ENCODE measurements at regions not wholly inside any gene's neighbourhood (a gene's known extent, or its start where the extent isn't known, plus 50 kb on each side); places are given as distances from the start of the nearest gene placed in this dataset.

DNA sequence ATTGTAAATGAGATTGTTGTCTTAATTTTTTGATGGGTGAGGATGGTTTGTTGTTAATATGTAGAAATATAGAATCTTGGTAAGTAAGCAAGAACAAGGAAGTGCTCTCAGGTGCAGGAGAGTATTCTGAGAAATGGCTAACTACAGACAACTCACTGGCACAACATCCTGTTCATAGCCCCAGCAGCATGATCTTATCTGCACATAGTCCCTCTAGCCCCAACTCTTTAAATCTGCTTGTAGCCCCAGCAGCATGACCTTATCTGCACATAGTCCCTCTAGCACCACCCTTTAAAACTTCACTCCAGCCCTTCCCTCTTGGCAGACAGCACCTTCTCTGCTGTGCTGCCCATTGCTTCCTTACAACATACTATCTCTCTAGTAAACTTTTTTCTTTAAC, 1957.1 kb upstream of the ADGRL3 start:
- H3K9me3 ChIP-seq (ENCODE audit: insufficient read depth, low read depth, low read length) = peaks cover 5% of the 10 kb centered on the region; the same call in 1 of the 2 replicates
- no peak overlapping the region for H3K27ac ChIP-seq (ENCODE audit: low read depth, low read length)
- no peak overlapping the region for H3K9ac ChIP-seq (ENCODE audit: low read depth, low read length)
- no peak overlapping the region for H3K4me3 ChIP-seq (ENCODE audit: low read length)
- H3K36me3 ChIP-seq (ENCODE audit: insufficient read depth, low read length) = no peaks in the 10 kb centered on the region
- no peaks in the 10 kb centered on the region for H3K27me3 ChIP-seq (ENCODE audit: insufficient read depth, low read length)
- peaks cover 10% of the 10 kb centered on the region for H3K4me1 ChIP-seq (ENCODE audit: insufficient read depth, low read length)

- no peak overlapping the region for H3K4me3 ChIP-seq (ENCODE audit: low read length)
- no CpG with 5 or more reads among the region's 1 CpG for WGBS
Observed at GRCh38 chr4:59247032-59247431, 1953.1 kb upstream of the ADGRL3 start.

DNA sequence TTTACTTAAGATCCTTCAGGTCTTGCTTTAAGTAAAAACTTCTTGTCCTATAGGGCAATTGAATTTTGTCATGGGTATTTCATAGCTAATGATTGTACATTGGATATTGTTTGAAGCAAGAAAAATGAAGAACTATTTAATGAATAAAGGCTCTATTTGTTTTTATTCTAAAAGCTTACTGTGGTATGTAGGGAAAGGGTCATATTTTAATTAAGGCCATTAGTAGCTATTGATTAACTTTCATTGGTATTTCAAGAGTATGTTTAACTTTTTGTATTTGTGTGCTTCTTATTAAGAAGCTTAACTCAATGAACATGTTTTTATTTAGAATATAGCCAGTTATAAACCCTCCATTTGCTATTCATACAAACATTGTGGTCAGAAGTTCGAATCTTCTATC, 1951.8 kb upstream of the ADGRL3 start:
- H3K4me3 ChIP-seq (ENCODE audit: low read length) = no peak overlapping the region
- WGBS = no CpG with 5 or more reads among the region's 1 CpG
- H3K4me1 ChIP-seq (ENCODE audit: insufficient read depth, low read length) = no peaks in the 10 kb centered on the region
- no peaks in the 10 kb centered on the region for H3K36me3 ChIP-seq (ENCODE audit: insufficient read depth, low read length)
- no peaks in the 10 kb centered on the region for H3K9me3 ChIP-seq (ENCODE audit: insufficient read depth, low read depth, low read length)
- no peaks in the 10 kb centered on the region for H3K27me3 ChIP-seq (ENCODE audit: insufficient read depth, low read length)
- H3K9ac ChIP-seq (ENCODE audit: low read depth, low read length) = no peak overlapping the region
- no peak overlapping the region for H3K27ac ChIP-seq (ENCODE audit: low read depth, low read length)

More at GRCh38 chr4:59247032-59247431, 1953.1 kb upstream of the ADGRL3 start:
- H3K36me3 ChIP-seq (ENCODE audit: insufficient read depth, low read length) = no peaks in the 10 kb centered on the region
- no peaks in the 10 kb centered on the region for H3K4me1 ChIP-seq (ENCODE audit: insufficient read depth, low read length)
- no peaks in the 10 kb centered on the region for H3K27me3 ChIP-seq (ENCODE audit: insufficient read depth, low read length)
- H3K27ac ChIP-seq (ENCODE audit: low read depth, low read length) = no peak overlapping the region
- peaks cover 5% of the 10 kb centered on the region; the same call in 1 of the 2 replicates for H3K9me3 ChIP-seq (ENCODE audit: insufficient read depth, low read depth, low read length)
- no peak overlapping the region for H3K9ac ChIP-seq (ENCODE audit: low read depth, low read length)

DNA sequence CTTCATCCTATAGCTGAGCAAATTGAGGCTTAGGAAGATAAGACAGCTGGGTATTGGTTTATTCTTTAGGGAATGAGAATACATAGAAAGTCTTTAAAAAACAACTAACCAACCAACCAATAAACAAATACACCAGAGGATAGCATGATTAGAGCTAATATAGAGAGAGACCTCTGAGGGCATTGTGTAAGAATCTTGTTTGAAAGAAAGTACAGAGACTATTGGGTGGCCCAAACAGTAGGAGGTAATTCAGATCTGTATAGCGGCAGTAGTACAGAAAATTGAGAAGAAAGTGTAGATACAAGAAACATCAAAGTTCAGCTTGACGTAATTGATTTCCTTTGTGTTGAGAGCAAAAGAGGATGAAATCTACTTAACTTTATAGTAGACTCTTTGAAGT, 1951.0 kb upstream of the ADGRL3 start:
- no peak overlapping the region for H3K27ac ChIP-seq (ENCODE audit: low read depth, low read length)
- no peak overlapping the region for H3K9ac ChIP-seq (ENCODE audit: low read depth, low read length)
- WGBS = 44% methylated on average over 2 of the region's 2 CpGs
- H3K4me1 ChIP-seq (ENCODE audit: insufficient read depth, low read length) = no peaks in the 10 kb centered on the region
- H3K36me3 ChIP-seq (ENCODE audit: insufficient read depth, low read length) = no peaks in the 10 kb centered on the region
- no peaks in the 10 kb centered on the region for H3K27me3 ChIP-seq (ENCODE audit: insufficient read depth, low read length)
- H3K4me3 ChIP-seq (ENCODE audit: low read length) = no peak overlapping the region
- H3K9me3 ChIP-seq (ENCODE audit: insufficient read depth, low read depth, low read length) = no peaks in the 10 kb centered on the region

- Histone ChIP-seq H3K36me3 (ENCODE audit: insufficient read depth, low read length) (no peaks in the 10 kb centered on the region), H3K4me1 (ENCODE audit: insufficient read depth, low read length) (no peaks in the 10 kb centered on the region), H3K4me3 (ENCODE audit: low read length) (no peak overlapping the region), H3K27me3 (ENCODE audit: insufficient read depth, low read length) (no peaks in the 10 kb centered on the region), H3K27ac (ENCODE audit: low read depth, low read length) (no peak overlapping the region), H3K9ac (ENCODE audit: low read depth, low read length) (no peak overlapping the region), H3K9me3 (ENCODE audit: insufficient read depth, low read depth, low read length) (no peaks in the 10 kb centered on the region)
- 100% methylated on average over 2 of the region's 2 CpGs for WGBS
Observed at GRCh38 chr4:59258002-59258401, 1942.1 kb upstream of the ADGRL3 start.

DNA sequence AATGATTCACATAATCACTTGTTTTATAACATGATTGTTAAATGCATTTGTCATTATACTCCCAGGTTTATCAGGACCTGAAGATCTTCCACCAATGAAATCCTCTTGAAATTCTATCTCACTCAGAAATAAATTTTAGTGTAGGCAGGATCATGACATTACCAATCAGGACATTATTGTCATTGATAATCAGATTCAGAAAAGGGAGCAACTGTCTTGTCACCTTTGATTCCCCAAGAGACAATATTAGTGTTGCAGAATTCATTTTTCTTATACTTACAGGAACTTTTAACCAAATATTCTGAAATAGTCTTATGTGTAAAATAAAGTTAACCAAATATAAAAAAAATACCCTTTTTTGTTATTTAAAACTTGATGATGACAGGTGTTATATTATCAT, 1892.5 kb upstream of the ADGRL3 start:
- H3K36me3 ChIP-seq (ENCODE audit: insufficient read depth, low read length) = no peaks in the 10 kb centered on the region

GRCh38 chr4:59314637-59315036, 1885.5 kb upstream of the ADGRL3 start:
- H3K4me1 ChIP-seq (ENCODE audit: insufficient read depth, low read length) = no peaks in the 10 kb centered on the region
- H3K27me3 ChIP-seq (ENCODE audit: insufficient read depth, low read length) = no peaks in the 10 kb centered on the region
- H3K9ac ChIP-seq (ENCODE audit: low read depth, low read length) = no peak overlapping the region
- WGBS = 97% methylated on average over 1 of the region's 1 CpG
- no peak overlapping the region for H3K4me3 ChIP-seq (ENCODE audit: low read length)
- no peak overlapping the region for H3K27ac ChIP-seq (ENCODE audit: low read depth, low read length)
- no peaks in the 10 kb centered on the region for H3K9me3 ChIP-seq (ENCODE audit: insufficient read depth, low read depth, low read length)
- no peaks in the 10 kb centered on the region for H3K36me3 ChIP-seq (ENCODE audit: insufficient read depth, low read length)

More for the DNA sequence above, 1892.5 kb upstream of the ADGRL3 start:
- Histone ChIP-seq H3K9me3 (ENCODE audit: insufficient read depth, low read depth, low read length) (no peaks in the 10 kb centered on the region), H3K27ac (ENCODE audit: low read depth, low read length) (no peak overlapping the region), H3K4me3 (ENCODE audit: low read length) (no peak overlapping the region), H3K9ac (ENCODE audit: low read depth, low read length) (no peak overlapping the region), H3K4me1 (ENCODE audit: insufficient read depth, low read length) (no peaks in the 10 kb centered on the region), H3K27me3 (ENCODE audit: insufficient read depth, low read length) (no peaks in the 10 kb centered on the region)

DNA sequence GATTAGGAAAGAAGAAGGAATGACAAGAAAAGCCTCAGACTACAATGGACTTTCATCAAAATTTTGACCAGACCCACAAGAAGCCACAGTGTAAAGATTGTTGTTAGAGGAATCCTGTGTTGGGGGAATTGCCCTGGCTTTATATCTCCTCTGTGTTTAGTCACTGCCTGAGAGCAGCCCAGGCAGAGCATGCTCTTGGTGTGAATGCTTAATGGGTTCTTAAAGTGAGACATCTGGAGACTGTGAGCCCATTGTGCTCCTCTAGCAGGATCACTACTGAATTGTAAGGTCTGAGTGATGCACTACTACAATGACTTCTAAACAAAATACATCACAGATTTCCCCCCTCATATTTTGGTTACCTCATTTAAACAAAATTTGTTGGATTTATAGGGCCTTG, 1860.5 kb upstream of the ADGRL3 start:
- no peak overlapping the region for H3K27ac ChIP-seq (ENCODE audit: low read depth, low read length)
- no peaks in the 10 kb centered on the region for H3K9me3 ChIP-seq (ENCODE audit: insufficient read depth, low read depth, low read length)
- no peaks in the 10 kb centered on the region for H3K36me3 ChIP-seq (ENCODE audit: insufficient read depth, low read length)
- H3K9ac ChIP-seq (ENCODE audit: low read depth, low read length) = no peak overlapping the region
- no peaks in the 10 kb centered on the region for H3K4me1 ChIP-seq (ENCODE audit: insufficient read depth, low read length)
- H3K27me3 ChIP-seq (ENCODE audit: insufficient read depth, low read length) = no peaks in the 10 kb centered on the region
- no peak overlapping the region for H3K4me3 ChIP-seq (ENCODE audit: low read length)

DNA sequence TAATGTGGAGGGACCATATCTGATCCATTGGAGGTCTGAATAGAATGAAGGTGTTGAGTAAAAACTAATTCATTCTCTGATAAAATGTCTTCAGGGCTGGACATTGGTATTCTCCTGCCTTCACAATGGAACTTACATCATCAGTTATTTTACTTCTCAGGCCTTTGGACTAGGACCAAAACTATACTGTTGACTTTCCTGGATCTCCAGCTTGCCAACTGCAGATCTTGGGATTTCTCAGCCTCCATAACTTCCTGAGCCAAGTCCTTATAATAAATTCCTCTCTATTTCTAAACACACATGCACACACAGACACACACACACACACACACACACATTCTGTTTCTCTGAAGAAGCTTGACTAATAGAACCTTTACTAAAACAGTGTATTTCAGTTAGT, 1858.6 kb upstream of the ADGRL3 start:
- Histone ChIP-seq H3K4me3 (ENCODE audit: low read length) (no peak overlapping the region), H3K9ac (ENCODE audit: low read depth, low read length) (no peak overlapping the region), H3K36me3 (ENCODE audit: insufficient read depth, low read length) (no peaks in the 10 kb centered on the region), H3K27me3 (ENCODE audit: insufficient read depth, low read length) (no peaks in the 10 kb centered on the region), H3K9me3 (ENCODE audit: insufficient read depth, low read depth, low read length) (no peaks in the 10 kb centered on the region), H3K27ac (ENCODE audit: low read depth, low read length) (no peak overlapping the region), H3K4me1 (ENCODE audit: insufficient read depth, low read length) (no peaks in the 10 kb centered on the region)

DNA sequence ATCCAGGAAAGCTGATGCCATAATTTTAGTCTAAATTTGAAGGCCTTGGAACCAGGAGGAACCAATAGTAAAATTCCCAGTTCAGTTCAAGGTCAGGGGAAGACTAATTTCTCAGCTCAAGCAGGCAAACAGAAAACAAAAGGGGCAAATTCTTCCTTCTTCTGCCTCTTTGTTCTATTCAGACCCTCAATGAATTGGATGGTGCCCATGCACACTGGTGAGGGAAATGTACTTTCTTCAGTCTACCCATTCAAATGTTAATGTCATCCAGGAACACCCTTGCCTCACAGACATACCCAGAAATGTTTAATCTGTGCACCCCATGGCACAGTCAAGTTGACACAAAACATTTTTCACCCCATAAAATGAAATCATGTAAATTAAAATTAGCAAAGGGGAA, 1851.2 kb upstream of the ADGRL3 start:
- Histone ChIP-seq H3K36me3 (ENCODE audit: insufficient read depth, low read length) (no peaks in the 10 kb centered on the region), H3K9ac (ENCODE audit: low read depth, low read length) (no peak overlapping the region), H3K4me1 (ENCODE audit: insufficient read depth, low read length) (no peaks in the 10 kb centered on the region), H3K9me3 (ENCODE audit: insufficient read depth, low read depth, low read length) (no peaks in the 10 kb centered on the region), H3K4me3 (ENCODE audit: low read length) (no peak overlapping the region), H3K27me3 (ENCODE audit: insufficient read depth, low read length) (no peaks in the 10 kb centered on the region), H3K27ac (ENCODE audit: low read depth, low read length) (no peak overlapping the region)

- no peaks in the 10 kb centered on the region for H3K4me1 ChIP-seq (ENCODE audit: insufficient read depth, low read length)
- H3K27me3 ChIP-seq (ENCODE audit: insufficient read depth, low read length) = no peaks in the 10 kb centered on the region
- no peak overlapping the region for H3K4me3 ChIP-seq (ENCODE audit: low read length)
- H3K9ac ChIP-seq (ENCODE audit: low read depth, low read length) = no peak overlapping the region
- no peaks in the 10 kb centered on the region for H3K36me3 ChIP-seq (ENCODE audit: insufficient read depth, low read length)
- no peaks in the 10 kb centered on the region for H3K9me3 ChIP-seq (ENCODE audit: insufficient read depth, low read depth, low read length)
- no peak overlapping the region for H3K27ac ChIP-seq (ENCODE audit: low read depth, low read length)
Observed at GRCh38 chr4:59369229-59369628, 1830.9 kb upstream of the ADGRL3 start.

- H3K36me3 ChIP-seq (ENCODE audit: insufficient read depth, low read length) = no peaks in the 10 kb centered on the region
- 94% methylated on average over 3 of the region's 3 CpGs for WGBS
- no peak overlapping the region for H3K9ac ChIP-seq (ENCODE audit: low read depth, low read length)
- no peak overlapping the region for H3K4me3 ChIP-seq (ENCODE audit: low read length)
- H3K9me3 ChIP-seq (ENCODE audit: insufficient read depth, low read depth, low read length) = no peaks in the 10 kb centered on the region
- H3K27ac ChIP-seq (ENCODE audit: low read depth, low read length) = no peak overlapping the region
- no peaks in the 10 kb centered on the region for H3K27me3 ChIP-seq (ENCODE audit: insufficient read depth, low read length)
- H3K4me1 ChIP-seq (ENCODE audit: insufficient read depth, low read length) = no peaks in the 10 kb centered on the region
Observed at GRCh38 chr4:59374416-59374815, 1825.7 kb upstream of the ADGRL3 start.

Measured in HUES64 (cell line).